Breast epithelium (tissue), 4 donors: ENCODE measurements at regions not wholly inside any gene's neighbourhood (a gene's known extent, or its start where the extent isn't known, plus 50 kb on each side); places are given as distances from the start of the nearest gene placed in this dataset.

Source experiments
- DNase-seq, 2 donors: peaks; one replicate each; pipeline ENCODE4 v3.0.0-alpha.2; 2019; ENCODE audit warnings: low spot score in 2 of 2
- H3K27ac ChIP-seq, 2 donors: fragments of 200-600 bp; sonication (generic) in 1 of 2; one replicate each; pipeline ENCODE4 v1.5.1; 2016 to 2019; ENCODE audit warnings: mild to moderate bottlenecking in 1 of 2
- H3K27me3 ChIP-seq, 2 donors: fragments of 200-600 bp; sonication (generic) in 1 of 2; one replicate each; pipeline versions ENCODE4 v1.5.1 to v1.6.0; 2017 to 2019; ENCODE audit warnings: control low read depth in 1 of 2, mild to moderate bottlenecking in 1 of 2
- H3K36me3 ChIP-seq: fragments of 200-600 bp; one replicate; pipeline ENCODE4 v1.5.1; 2019
- H3K4me1 ChIP-seq, 2 donors: fragments of 200-600 bp; sonication (generic); one replicate each; pipeline ENCODE4 v1.5.1; 2016 to 2019; ENCODE audit warnings: control low read depth in 1 of 2
- H3K4me3 ChIP-seq, 3 donors: fragments of 200-600 bp; sonication (generic); 1 replicate in 2 of 3; 2 replicates in 1 of 3; pipeline ENCODE4 v1.5.1; 2016 to 2019; ENCODE audit warnings: mild to moderate bottlenecking in 3 of 3, moderate library complexity in 2 of 3
- H3K9me3 ChIP-seq, 2 donors: fragments of 200-600 bp; sonication (generic) in 1 of 2; one replicate each; pipeline ENCODE4 v1.5.1; 2016 to 2019; ENCODE audit warnings: control low read depth in 1 of 2
- POLR2A ChIP-seq: fragments of 450-650 bp; IDR thresholded peaks from one replicate; pipeline ENCODE4 v1.6.1; 2016; ENCODE audit warnings: antibody characterized with exemption, mild to moderate bottlenecking, moderate library complexity
- POLR2AphosphoS5 ChIP-seq, 3 donors: sonication (generic); formaldehyde crosslinking; IDR thresholded peaks; one replicate each; pipeline ENCODE4 v1.6.1; 2017; ENCODE audit warnings: antibody characterized with exemption in 3 of 3
- intact Hi-C: fragments of 100-400 bp; cut with DNase I; formaldehyde crosslinking; loops from one replicate; pipeline ENCODE4 v1.15.1; 2023; ENCODE audit warnings: low total_unique reads
- TF ChIP-seq, protein P1 (sequence below), 3 donors: fragments of 450-650 bp; IDR thresholded peaks; one replicate each; pipeline ENCODE4 v1.5.1; 2016 to 2017; ENCODE audit warnings: antibody characterized with exemption in 3 of 3, mild to moderate bottlenecking in 3 of 3, moderate library complexity in 3 of 3

DNA sequence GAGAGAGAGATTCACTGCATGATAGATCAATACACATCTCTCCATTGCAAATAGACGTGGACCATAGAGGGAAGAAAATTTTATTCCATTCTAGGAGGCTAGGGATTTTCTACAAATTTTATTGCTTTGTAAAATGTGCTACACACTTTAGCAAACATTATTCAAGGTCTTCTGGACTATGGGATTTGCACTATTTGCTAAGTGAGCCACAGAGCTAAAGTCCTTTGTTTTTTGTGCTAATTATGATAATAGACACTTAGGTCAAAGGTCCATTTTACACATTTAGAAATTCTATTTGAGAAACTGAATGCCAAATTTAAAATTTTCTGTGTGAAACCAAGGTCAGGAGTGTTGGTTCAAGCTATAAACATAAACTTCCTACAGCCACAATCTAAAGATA, 672.3 kb downstream of the LRRC70 start:
- H3K27me3 ChIP-seq: no peaks in the 10 kb centered on the region
- H3K27ac ChIP-seq: no peak overlapping the region
- H3K36me3 ChIP-seq: no peaks in the 10 kb centered on the region
- intact Hi-C loops: no loop called here
- no peak overlapping the region for H3K4me3 ChIP-seq
- no peaks in the 10 kb centered on the region for H3K4me1 ChIP-seq
- no peaks in the 10 kb centered on the region for H3K9me3 ChIP-seq
- no peak for DNase-seq
- TF ChIP-seq POLR2AphosphoS5 (IDR thresholded peaks at IDR 0.05) (no peak), POLR2A (no peak)
- TF ChIP-seq, protein P1, sequence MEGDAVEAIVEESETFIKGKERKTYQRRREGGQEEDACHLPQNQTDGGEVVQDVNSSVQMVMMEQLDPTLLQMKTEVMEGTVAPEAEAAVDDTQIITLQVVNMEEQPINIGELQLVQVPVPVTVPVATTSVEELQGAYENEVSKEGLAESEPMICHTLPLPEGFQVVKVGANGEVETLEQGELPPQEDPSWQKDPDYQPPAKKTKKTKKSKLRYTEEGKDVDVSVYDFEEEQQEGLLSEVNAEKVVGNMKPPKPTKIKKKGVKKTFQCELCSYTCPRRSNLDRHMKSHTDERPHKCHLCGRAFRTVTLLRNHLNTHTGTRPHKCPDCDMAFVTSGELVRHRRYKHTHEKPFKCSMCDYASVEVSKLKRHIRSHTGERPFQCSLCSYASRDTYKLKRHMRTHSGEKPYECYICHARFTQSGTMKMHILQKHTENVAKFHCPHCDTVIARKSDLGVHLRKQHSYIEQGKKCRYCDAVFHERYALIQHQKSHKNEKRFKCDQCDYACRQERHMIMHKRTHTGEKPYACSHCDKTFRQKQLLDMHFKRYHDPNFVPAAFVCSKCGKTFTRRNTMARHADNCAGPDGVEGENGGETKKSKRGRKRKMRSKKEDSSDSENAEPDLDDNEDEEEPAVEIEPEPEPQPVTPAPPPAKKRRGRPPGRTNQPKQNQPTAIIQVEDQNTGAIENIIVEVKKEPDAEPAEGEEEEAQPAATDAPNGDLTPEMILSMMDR (IDR thresholded peaks at IDR 0.05): no peak

DNA sequence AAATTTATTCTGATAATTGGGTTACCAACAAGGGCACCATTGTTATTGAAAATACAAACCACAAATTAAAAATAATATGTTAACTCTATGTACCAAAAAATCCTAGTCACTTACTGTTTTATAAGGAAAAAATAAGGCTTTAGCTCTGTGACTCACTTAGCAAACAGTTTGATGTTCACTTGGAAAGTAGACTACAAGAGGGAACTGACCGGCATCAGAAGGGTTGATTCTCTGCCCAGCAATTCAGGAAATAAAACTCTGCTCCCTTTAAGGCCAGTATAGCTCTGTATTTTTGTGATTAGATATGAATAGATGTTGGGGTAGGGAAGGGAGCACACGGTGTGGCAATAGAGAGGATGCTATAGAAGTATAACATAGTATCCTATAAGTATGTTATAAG, 671.3 kb downstream of the LRRC70 start:
- intact Hi-C loops: no loop called here
- DNase-seq: no peak
- Histone ChIP-seq H3K27ac (no peak overlapping the region), H3K4me1 (no peaks in the 10 kb centered on the region), H3K4me3 (no peak overlapping the region), H3K36me3 (no peaks in the 10 kb centered on the region), H3K27me3 (no peaks in the 10 kb centered on the region), H3K9me3 (no peaks in the 10 kb centered on the region)
- no peak for TF ChIP-seq POLR2AphosphoS5 (IDR thresholded peaks at IDR 0.05)
- TF ChIP-seq, protein P1 (IDR thresholded peaks at IDR 0.05): no peak
- TF ChIP-seq POLR2A: no peak

DNA sequence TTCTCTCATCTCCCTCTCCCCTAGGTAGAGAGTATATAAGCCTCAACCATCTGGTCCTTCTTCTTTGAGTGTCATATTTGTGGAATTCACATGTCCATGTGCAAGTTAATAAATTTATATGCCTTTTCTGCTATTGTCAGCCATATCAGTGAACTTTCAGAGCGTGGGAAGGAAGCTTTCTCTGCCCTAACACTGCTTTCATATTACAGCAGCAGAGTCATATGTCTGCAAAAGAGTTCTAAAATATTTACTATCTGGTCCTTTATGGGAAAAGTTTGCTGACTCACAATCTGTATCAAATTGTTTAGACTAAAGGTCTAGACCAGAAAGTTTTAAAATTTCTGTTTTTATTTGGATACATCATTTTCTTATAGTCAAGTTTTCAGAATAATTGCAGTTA, 669.0 kb downstream of the LRRC70 start:
- Histone ChIP-seq H3K9me3 (no peaks in the 10 kb centered on the region), H3K27ac (no peak overlapping the region), H3K4me1 (no peaks in the 10 kb centered on the region), H3K36me3 (no peaks in the 10 kb centered on the region), H3K4me3 (no peak overlapping the region), H3K27me3 (no peaks in the 10 kb centered on the region)
- TF ChIP-seq, protein P1 (IDR thresholded peaks at IDR 0.05): no peak
- no peak for TF ChIP-seq POLR2AphosphoS5 (IDR thresholded peaks at IDR 0.05)
- no peak for TF ChIP-seq POLR2A
- intact Hi-C loops: no loop called here
- DNase-seq: no peak

DNA sequence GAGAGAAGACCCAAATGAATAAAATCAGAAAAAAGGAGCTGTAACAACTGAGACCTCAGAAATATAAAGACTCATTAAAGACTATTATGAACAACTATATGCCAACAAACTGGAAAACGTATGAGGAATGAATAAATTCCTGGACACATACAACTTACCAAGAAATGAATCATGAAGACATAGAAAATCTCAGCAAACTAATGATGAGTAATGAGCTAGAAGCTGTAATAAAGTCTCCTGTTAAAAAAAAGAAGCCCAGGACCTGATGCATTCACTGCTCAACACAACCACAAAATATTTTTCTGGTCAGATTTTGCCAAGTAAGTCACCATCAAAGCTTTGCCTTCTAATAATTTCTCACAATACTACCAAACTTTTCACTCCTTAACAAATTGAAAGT, 666.7 kb downstream of the LRRC70 start:
- H3K4me3 ChIP-seq: no peak overlapping the region
- TF ChIP-seq, protein P1 (IDR thresholded peaks at IDR 0.05): no peak
- TF ChIP-seq POLR2AphosphoS5 (IDR thresholded peaks at IDR 0.05) (no peak), POLR2A (no peak)
- no peaks in the 10 kb centered on the region for H3K9me3 ChIP-seq
- no peak overlapping the region for H3K27ac ChIP-seq
- intact Hi-C loops: no loop called here
- H3K4me1 ChIP-seq: no peaks in the 10 kb centered on the region
- DNase-seq: no peak
- H3K36me3 ChIP-seq: no peaks in the 10 kb centered on the region
- H3K27me3 ChIP-seq: no peaks in the 10 kb centered on the region

DNA sequence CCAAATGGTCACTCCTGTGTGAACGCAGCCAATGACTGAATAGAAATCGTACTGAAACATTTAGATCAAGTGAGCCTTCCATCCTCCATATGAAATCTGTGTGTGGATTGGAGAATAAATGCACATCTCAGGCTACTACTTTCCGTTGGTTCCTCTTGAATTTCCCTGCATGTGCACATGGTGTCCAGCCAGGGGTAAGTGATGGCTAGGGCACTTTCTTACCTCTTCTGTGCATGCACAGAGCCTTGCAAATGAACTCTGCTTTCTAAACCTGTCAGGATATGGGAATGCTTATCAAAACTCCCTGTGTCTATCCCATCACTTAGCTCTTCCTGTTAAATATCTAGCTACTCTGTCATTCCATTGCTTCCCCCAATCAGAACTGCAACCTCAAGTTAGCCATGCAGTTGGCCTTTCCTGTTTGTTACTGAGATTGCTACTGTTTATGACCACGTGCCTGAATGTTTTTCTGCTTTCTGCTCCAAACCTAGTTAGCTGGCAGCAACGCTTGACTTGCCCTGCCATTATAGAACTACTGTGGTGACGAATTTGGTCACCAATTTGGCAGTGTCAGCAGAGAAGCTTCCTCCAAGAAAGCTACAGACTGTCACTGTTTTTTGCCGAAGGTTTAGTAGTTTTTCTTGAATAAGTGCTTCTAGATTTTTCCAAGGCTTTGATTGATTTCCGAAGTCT, 661.6 kb downstream of the LRRC70 start:
- DNase-seq: no peak
- no peak overlapping the region for H3K27ac ChIP-seq
- no peaks in the 10 kb centered on the region for H3K9me3 ChIP-seq
- no peak for TF ChIP-seq POLR2A
- no peak for TF ChIP-seq POLR2AphosphoS5 (IDR thresholded peaks at IDR 0.05)
- no peaks in the 10 kb centered on the region for H3K4me1 ChIP-seq
- no peaks in the 10 kb centered on the region for H3K36me3 ChIP-seq
- intact Hi-C loops: no loop called here
- H3K27me3 ChIP-seq: no peaks in the 10 kb centered on the region
- H3K4me3 ChIP-seq: no peak overlapping the region
